ENCODE measurements at regions not wholly inside any gene's neighbourhood (a gene's known extent, or its start where the extent isn't known, plus 50 kb on each side); places are given as distances from the start of the nearest gene placed in this dataset.

DNA sequence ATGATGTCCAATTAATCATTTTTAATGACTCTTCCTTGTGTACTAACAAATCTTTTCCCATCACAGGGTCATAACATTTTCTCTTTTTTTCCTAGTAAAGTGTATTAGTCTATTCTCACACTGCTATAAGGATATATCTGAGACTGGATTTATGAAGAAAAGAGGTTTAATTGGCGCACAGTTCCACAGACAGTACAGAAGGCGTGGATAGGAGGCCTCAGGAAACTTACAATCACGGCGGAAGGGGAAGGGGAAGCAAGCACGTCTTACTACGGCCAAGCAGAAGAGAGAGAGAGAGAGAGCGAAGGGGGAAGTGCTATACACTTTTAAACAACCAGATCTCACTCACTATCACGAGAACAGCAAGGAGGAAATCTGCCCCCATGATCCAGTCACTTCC, 359.4 kb upstream of the NFE2L3 start:
- no peak overlapping the region for H3K27ac ChIP-seq
- no peak overlapping the region for H2AFZ ChIP-seq
- H3K79me2 ChIP-seq = no peaks in the 10 kb centered on the region

DNA sequence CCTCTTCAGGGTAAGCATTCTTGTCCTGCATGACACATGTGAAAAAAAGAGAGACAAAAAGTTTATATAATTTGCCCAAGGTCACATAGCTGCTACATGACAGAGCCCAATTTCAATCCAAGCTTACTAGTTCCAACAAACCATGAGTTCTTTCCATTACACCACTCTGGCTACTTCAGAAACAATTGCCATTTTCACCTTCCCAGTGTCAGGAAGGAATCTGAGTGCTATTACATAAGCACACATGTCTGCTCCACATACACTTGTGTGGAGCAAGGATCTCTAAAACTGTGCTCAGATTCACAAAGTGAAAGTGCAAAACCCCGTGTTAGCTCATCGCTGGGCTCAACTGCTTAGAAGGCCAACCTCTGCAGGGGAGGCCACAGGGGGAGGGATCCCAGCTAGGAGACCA, 356.2 kb upstream of the NFE2L3 start:
- H3K4me2 ChIP-seq (ENCODE audit: low read length) = peak overlapping the region; percentile 28
- TF ChIP-seq, protein P1, sequence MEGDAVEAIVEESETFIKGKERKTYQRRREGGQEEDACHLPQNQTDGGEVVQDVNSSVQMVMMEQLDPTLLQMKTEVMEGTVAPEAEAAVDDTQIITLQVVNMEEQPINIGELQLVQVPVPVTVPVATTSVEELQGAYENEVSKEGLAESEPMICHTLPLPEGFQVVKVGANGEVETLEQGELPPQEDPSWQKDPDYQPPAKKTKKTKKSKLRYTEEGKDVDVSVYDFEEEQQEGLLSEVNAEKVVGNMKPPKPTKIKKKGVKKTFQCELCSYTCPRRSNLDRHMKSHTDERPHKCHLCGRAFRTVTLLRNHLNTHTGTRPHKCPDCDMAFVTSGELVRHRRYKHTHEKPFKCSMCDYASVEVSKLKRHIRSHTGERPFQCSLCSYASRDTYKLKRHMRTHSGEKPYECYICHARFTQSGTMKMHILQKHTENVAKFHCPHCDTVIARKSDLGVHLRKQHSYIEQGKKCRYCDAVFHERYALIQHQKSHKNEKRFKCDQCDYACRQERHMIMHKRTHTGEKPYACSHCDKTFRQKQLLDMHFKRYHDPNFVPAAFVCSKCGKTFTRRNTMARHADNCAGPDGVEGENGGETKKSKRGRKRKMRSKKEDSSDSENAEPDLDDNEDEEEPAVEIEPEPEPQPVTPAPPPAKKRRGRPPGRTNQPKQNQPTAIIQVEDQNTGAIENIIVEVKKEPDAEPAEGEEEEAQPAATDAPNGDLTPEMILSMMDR (IDR thresholded peaks at IDR 0.05) = no peak
- no peak overlapping the region for H3K4me3 ChIP-seq (ENCODE audit: low read depth, low read length)
- peak overlapping the region; percentile 5 for H3K27ac ChIP-seq
- no peaks in the 10 kb centered on the region for H3K9me3 ChIP-seq (ENCODE audit: control insufficient read depth, low read length)
- H3K9ac ChIP-seq = no peak overlapping the region
- H2AFZ ChIP-seq = peak overlapping the region; percentile 71
- no peaks in the 10 kb centered on the region for H3K36me3 ChIP-seq (ENCODE audit: control insufficient read depth, insufficient read depth, low read length)
- H3K79me2 ChIP-seq = no peaks in the 10 kb centered on the region
- peaks cover 3% of the 10 kb centered on the region for H3K4me1 ChIP-seq
- no peaks in the 10 kb centered on the region for H3K27me3 ChIP-seq (ENCODE audit: control insufficient read depth, insufficient read depth, low read length)

More for the DNA sequence above, 359.4 kb upstream of the NFE2L3 start:
- no peak overlapping the region for H3K4me3 ChIP-seq (ENCODE audit: low read depth, low read length)
- no peak overlapping the region for H3K4me2 ChIP-seq (ENCODE audit: low read length)
- TF ChIP-seq, protein P1 (IDR thresholded peaks at IDR 0.05) = no peak
- H3K36me3 ChIP-seq (ENCODE audit: control insufficient read depth, insufficient read depth, low read length) = no peaks in the 10 kb centered on the region
- H3K9me3 ChIP-seq (ENCODE audit: control insufficient read depth, low read length) = no peaks in the 10 kb centered on the region
- H3K4me1 ChIP-seq = peaks cover 8% of the 10 kb centered on the region
- no peak overlapping the region for H3K9ac ChIP-seq
- H3K27me3 ChIP-seq (ENCODE audit: control insufficient read depth, insufficient read depth, low read length) = no peaks in the 10 kb centered on the region

DNA sequence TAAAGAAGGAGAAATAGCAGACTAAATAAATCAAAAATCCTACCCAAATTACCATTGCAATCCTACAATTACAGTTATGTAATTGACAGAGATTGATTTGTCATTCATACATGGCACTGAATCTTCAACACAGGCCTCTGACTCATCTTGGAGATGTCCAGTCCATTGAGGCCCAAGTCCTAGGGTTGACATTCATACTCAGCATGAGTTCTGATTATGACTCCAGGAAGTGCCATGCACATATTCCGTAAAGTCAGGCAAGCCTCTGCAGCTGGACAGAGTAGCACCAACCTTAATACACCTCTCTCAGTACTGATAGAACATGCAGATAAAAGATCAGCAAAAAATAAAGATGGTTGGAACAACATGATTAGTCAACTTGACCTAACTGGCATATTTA, 353.7 kb upstream of the NFE2L3 start:
- Histone ChIP-seq H3K27ac (no peak overlapping the region), H2AFZ (no peak overlapping the region)

DNA sequence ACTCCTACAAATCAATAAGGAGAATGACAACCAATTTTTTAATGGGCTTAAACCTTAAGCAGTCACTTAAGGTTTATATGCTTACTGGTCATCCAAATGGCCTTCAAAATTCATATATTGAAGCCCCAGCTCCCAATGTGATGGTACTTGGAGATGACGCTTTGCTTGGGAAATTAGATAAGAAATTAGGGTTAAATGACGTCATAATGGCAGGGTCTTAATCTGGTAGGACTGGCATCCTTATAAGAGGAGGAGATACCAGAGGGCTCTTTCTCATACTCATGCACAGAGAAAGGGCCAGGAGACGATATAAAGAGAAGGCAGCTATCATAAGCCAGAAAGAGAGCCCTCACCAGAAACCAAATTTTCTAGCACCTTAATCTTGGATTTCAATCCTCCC, 350.8 kb upstream of the NFE2L3 start:
- TF ChIP-seq, protein P1 (IDR thresholded peaks at IDR 0.05) = no peak
- Histone ChIP-seq H3K27ac (no peak overlapping the region), H3K9me3 (ENCODE audit: control insufficient read depth, low read length) (no peaks in the 10 kb centered on the region), H3K9ac (no peak overlapping the region), H2AFZ (no peak overlapping the region), H3K4me2 (ENCODE audit: low read length) (no peak overlapping the region), H3K36me3 (ENCODE audit: control insufficient read depth, insufficient read depth, low read length) (no peaks in the 10 kb centered on the region), H3K27me3 (ENCODE audit: control insufficient read depth, insufficient read depth, low read length) (no peaks in the 10 kb centered on the region), H3K4me3 (ENCODE audit: low read depth, low read length) (no peak overlapping the region), H3K79me2 (no peaks in the 10 kb centered on the region), H3K4me1 (no peaks in the 10 kb centered on the region)

More for the DNA sequence above, 353.7 kb upstream of the NFE2L3 start:
- Histone ChIP-seq H3K79me2 (no peaks in the 10 kb centered on the region), H3K4me2 (ENCODE audit: low read length) (no peak overlapping the region), H3K9me3 (ENCODE audit: control insufficient read depth, low read length) (no peaks in the 10 kb centered on the region), H3K27me3 (ENCODE audit: control insufficient read depth, insufficient read depth, low read length) (no peaks in the 10 kb centered on the region), H3K4me3 (ENCODE audit: low read depth, low read length) (no peak overlapping the region), H3K4me1 (peaks cover 3% of the 10 kb centered on the region), H3K9ac (no peak overlapping the region), H3K36me3 (ENCODE audit: control insufficient read depth, insufficient read depth, low read length) (no peaks in the 10 kb centered on the region)
- TF ChIP-seq, protein P1 (IDR thresholded peaks at IDR 0.05) = no peak

DNA sequence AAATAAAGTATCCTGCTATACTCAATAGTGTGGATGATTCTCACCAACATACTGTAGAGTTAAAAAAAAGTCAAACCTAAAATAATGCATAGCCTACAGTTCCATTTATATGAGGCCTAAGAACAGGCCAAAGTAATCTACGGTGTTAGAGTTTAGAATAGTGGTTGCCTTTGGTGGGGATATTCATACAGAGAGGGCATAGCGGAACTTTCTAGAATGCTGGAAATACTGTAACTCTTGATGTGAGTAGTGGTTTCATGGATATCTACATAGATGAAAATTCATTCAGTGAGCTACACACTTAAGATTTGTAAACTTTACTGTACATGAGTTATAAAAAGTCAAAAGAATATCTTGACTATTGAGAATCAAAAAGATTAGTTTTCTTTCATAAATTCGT, 349.9 kb upstream of the NFE2L3 start:
- H3K4me3 ChIP-seq (ENCODE audit: low read depth, low read length) = no peak overlapping the region
- no peak overlapping the region for H3K9ac ChIP-seq
- no peaks in the 10 kb centered on the region for H3K27me3 ChIP-seq (ENCODE audit: control insufficient read depth, insufficient read depth, low read length)
- H3K27ac ChIP-seq = no peak overlapping the region
- no peaks in the 10 kb centered on the region for H3K36me3 ChIP-seq (ENCODE audit: control insufficient read depth, insufficient read depth, low read length)
- no peaks in the 10 kb centered on the region for H3K9me3 ChIP-seq (ENCODE audit: control insufficient read depth, low read length)
- H3K4me1 ChIP-seq = no peaks in the 10 kb centered on the region
- TF ChIP-seq, protein P1 (IDR thresholded peaks at IDR 0.05) = no peak
- H3K4me2 ChIP-seq (ENCODE audit: low read length) = no peak overlapping the region
- H3K79me2 ChIP-seq = no peaks in the 10 kb centered on the region
- no peak overlapping the region for H2AFZ ChIP-seq
